ENCODE measurements at regions not wholly inside any gene's neighbourhood (a gene's known extent, or its start where the extent isn't known, plus 50 kb on each side); places are given as distances from the start of the nearest gene placed in this dataset.

- TF ChIP-seq ZNF445 (CRISPR knock-in tag; IDR thresholded peaks at IDR 0.05; ENCODE audit: low read depth): no peak
- no peak for TF ChIP-seq TCF7 (IDR thresholded peaks at IDR 0.05; ENCODE audit: borderline replicate concordance)
- peak in 1 of 3 experiments; percentile 52; a peak in 1 of 6 replicates for TF ChIP-seq ZBTB11 (CRISPR knock-in tag; IDR thresholded peaks at IDR 0.05)
- no peak for TF ChIP-seq KAT8 (IDR thresholded peaks at IDR 0.05; ENCODE audit: low read depth)
- no peak for TF ChIP-seq BRCA1 (IDR thresholded peaks at IDR 0.05)
- no peak for TF ChIP-seq BRCA1 (CRISPR knock-in tag; IDR thresholded peaks at IDR 0.05)
- TF ChIP-seq ATF2 (CRISPR knock-in tag; IDR thresholded peaks at IDR 0.05): no peak
- no peak for TF ChIP-seq MITF (IDR thresholded peaks at IDR 0.05)
- 0 out of 2 replicates have a peak, but pooled peaks have one; percentile 29 for TF ChIP-seq MBD2 (IDR thresholded peaks at IDR 0.05; ENCODE audit: borderline replicate concordance, low read depth)
- no peak for TF ChIP-seq CHD2 (IDR thresholded peaks at IDR 0.05; ENCODE audit: low read depth, low read length)
- TF ChIP-seq USF2 (CRISPR knock-in tag; IDR thresholded peaks at IDR 0.05): no peak
- TF ChIP-seq SREBF1 (IDR thresholded peaks at IDR 0.05; ENCODE audit: borderline replicate concordance, low read depth, low read length): no peak
- TF ChIP-seq CBFA2T2 (conservative IDR thresholded peaks at IDR 0.05): no peak
- TF ChIP-seq ZNF174 (CRISPR knock-in tag; IDR thresholded peaks at IDR 0.05): no peak
- no peak for TF ChIP-seq U2AF2 (optimal IDR thresholded peaks at IDR 0.05; ENCODE audit: low read depth, low read length)
- peak; percentile 53; the same call in 1 of the 2 replicates for TF ChIP-seq NBN (IDR thresholded peaks at IDR 0.05; ENCODE audit: low read depth)
- no peak for TF ChIP-seq ADNP (tag; IDR thresholded peaks at IDR 0.05)
- TF ChIP-seq MTA3 (IDR thresholded peaks at IDR 0.05; ENCODE audit: borderline replicate concordance): peak; percentile 95
- no peak for TF ChIP-seq ZBTB34 (CRISPR knock-in tag; IDR thresholded peaks at IDR 0.05)
- TF ChIP-seq ILK (tag; IDR thresholded peaks at IDR 0.05; ENCODE audit: borderline replicate concordance, low read depth): no peak
- no peak for TF ChIP-seq ZNF217 (CRISPR knock-in tag; IDR thresholded peaks at IDR 0.05)
Measured at GRCh38 chr6:119566546-119567260, 217.1 kb upstream of the MAN1A1 start (continued).
